HCT116 (cell line): ENCODE measurements at regions not wholly inside any gene's neighbourhood (a gene's known extent, or its start where the extent isn't known, plus 50 kb on each side); places are given as distances from the start of the nearest gene placed in this dataset.

Experiments
- ATAC-seq: fragments of 200-7000 bp; cut with Tn5 transposase; 2 replicates; pipeline ENCODE4 v1.9.1; 2020; ENCODE audit warnings: mild to moderate bottlenecking, moderate library complexity
- BruUV-seq: library from RNA; stranded (reverse); fragments of 400-500 nt; replicated peaks from 2 replicates; lab custom pipeline; 2021; lab: Mats Ljungman, UMichigan
- CTCF ChIA-PET: fragments of 300-600 bp; sonication (Branson Sonifier 250); formaldehyde crosslinking; loops from one replicate; lab custom pipeline; 2021; ENCODE audit warnings: antibody characterized with exemption; lab: Charles Lee
- POLR2A ChIA-PET: fragments of 300-600, 350-600 bp; sonication (Branson Sonifier 250); formaldehyde crosslinking; loops from one replicate; lab custom pipeline; 2021; ENCODE audit warnings: antibody characterized with exemption; lab: Charles Lee
- RAD21 ChIA-PET, 2 experiments: fragments of 300-600 bp; sonication (Branson Sonifier 250); formaldehyde crosslinking; loops; one replicate each; lab custom pipeline; 2023; ENCODE audit warnings: low total read pairs in 2 of 2; ENCODE audit not compliant: uncharacterized antibody in 2 of 2, unreplicated experiment in 2 of 2, low non-redundant PET in 1 of 2; lab: Charles Lee
- DNase-seq: peaks from one replicate; pipeline ENCODE4 v3.0.0-alpha.2; 2010; ENCODE audit warnings: low read depth, low spot score
- H2AFZ ChIP-seq: fragments of 200-600 bp; shearing (Covaris generic), sonication (generic); 2 replicates; pipeline ENCODE4 v1.6.1; 2017; ENCODE audit warnings: low read depth, mixed run types, mixed read lengths, antibody characterized with exemption, low read length; ENCODE audit not compliant: poor library complexity, severe bottlenecking
- H3K27ac ChIP-seq: 2 replicates; pipeline ENCODE4 v1.5.1; 2012; ENCODE audit warnings: low read depth, low read length
- H3K27me3 ChIP-seq: fragments of 200-600 bp; sonication (generic); 2 replicates; pipeline ENCODE4 v1.6.1; 2016; ENCODE audit warnings: mixed run types, low read length, mixed read lengths; ENCODE audit not compliant: insufficient read depth
- H3K36me3 ChIP-seq, 2 experiments: fragments of 200-500 bp in 1 of 2; fragments of 200-600 bp in 1 of 2; sonication (Bioruptor generic) in 1 of 2; sonication (generic) in 1 of 2; 2 replicates each; pipeline versions ENCODE4 v1.5.1 to v1.6.1; 2014 to 2016; ENCODE audit warnings: low read length in 2 of 2, inconsistent platforms in 1 of 2, mixed read lengths in 1 of 2, mixed run types in 1 of 2; ENCODE audit not compliant: insufficient read depth in 2 of 2, control insufficient read depth in 1 of 2
- H3K4me1 ChIP-seq, 2 experiments: fragments of 200-600 bp in 1 of 2; sonication (generic) in 1 of 2; 2 replicates each; pipeline versions ENCODE4 v1.5.1 to v1.6.1; 2012 to 2017; ENCODE audit warnings: low read length in 2 of 2, inconsistent platforms in 1 of 2, mild to moderate bottlenecking in 1 of 2, mixed read lengths in 1 of 2, mixed run types in 1 of 2, moderate library complexity in 1 of 2; ENCODE audit not compliant: insufficient read depth in 2 of 2, control insufficient read depth in 1 of 2
- H3K4me2 ChIP-seq: fragments of 200-600 bp; sonication (generic); 2 replicates; pipeline ENCODE4 v1.6.1; 2017; ENCODE audit warnings: mixed run types, low read length, mixed read lengths
- H3K4me3 ChIP-seq, 2 experiments: fragments of 200-600 bp in 1 of 2; sonication (generic) in 1 of 2; replicated peaks in 1 of 2; 2 replicates each; pipeline ENCODE4 v1.5.1; 2011 to 2016; ENCODE audit warnings: low read length in 2 of 2, control low read depth in 1 of 2, low read depth in 1 of 2, mild to moderate bottlenecking in 1 of 2, mixed read lengths in 1 of 2, mixed run types in 1 of 2
- H3K79me2 ChIP-seq: fragments of 200-600 bp; sonication (generic); 2 replicates; pipeline ENCODE4 v1.6.1; 2017; ENCODE audit warnings: mild to moderate bottlenecking, mixed run types, low read length, moderate library complexity, mixed read lengths; ENCODE audit not compliant: insufficient read depth
- H3K9ac ChIP-seq: fragments of 200-600 bp; sonication (generic); 2 replicates; pipeline ENCODE4 v1.6.1; 2016; ENCODE audit warnings: low read length, mixed read lengths
- H3K9me2 ChIP-seq: fragments of 200-600 bp; sonication (generic), shearing (Covaris generic); 2 replicates; pipeline ENCODE4 v1.6.1; 2017; ENCODE audit warnings: mixed run types, mild to moderate bottlenecking, moderate library complexity; ENCODE audit not compliant: insufficient read depth
- H3K9me3 ChIP-seq, 2 experiments: fragments of 200-500 bp in 1 of 2; fragments of 200-600 bp in 1 of 2; sonication (Bioruptor generic) in 1 of 2; sonication (generic) in 1 of 2; 2 replicates each; pipeline ENCODE4 v1.6.1; 2014 to 2017; ENCODE audit warnings: low read length in 2 of 2, mixed read lengths in 2 of 2, inconsistent platforms in 1 of 2, low read depth in 1 of 2, mild to moderate bottlenecking in 1 of 2, mixed run types in 1 of 2, moderate library complexity in 1 of 2; ENCODE audit not compliant: control insufficient read depth in 1 of 2, insufficient read depth in 1 of 2
- H4K20me1 ChIP-seq: fragments of 200-600 bp; sonication (generic), shearing (Covaris generic); 2 replicates; pipeline ENCODE4 v1.6.1; 2017; ENCODE audit warnings: mixed run types, mild to moderate bottlenecking, moderate library complexity; ENCODE audit not compliant: insufficient read depth
- CBX3 ChIP-seq: IDR thresholded peaks from 2 replicates; pipeline ENCODE4 v1.6.1; 2012; ENCODE audit warnings: low read depth
- CEBPB ChIP-seq: IDR thresholded peaks from 2 replicates; pipeline ENCODE4 v1.6.1; 2012; ENCODE audit warnings: low read depth
- CTCF ChIP-seq, 3 experiments: fragments of 200-600 bp in 1 of 3; sonication (generic) in 1 of 3; IDR thresholded peaks in 2 of 3; conservative IDR thresholded peaks in 1 of 3; 2 replicates each; pipeline ENCODE4 v1.5.1; 2012 to 2017; ENCODE audit warnings: low read depth in 2 of 3, low read length in 2 of 3, antibody characterized with exemption in 1 of 3, borderline replicate concordance in 1 of 3, control low read depth in 1 of 3, mild to moderate bottlenecking in 1 of 3, mixed read lengths in 1 of 3, mixed run types in 1 of 3, moderate library complexity in 1 of 3; ENCODE audit not compliant: insufficient read depth in 1 of 3
- ELF1 ChIP-seq: IDR thresholded peaks from 2 replicates; pipeline ENCODE4 v1.6.1; 2012; ENCODE audit warnings: low read depth, borderline replicate concordance
- FOSL1 ChIP-seq: IDR thresholded peaks from 2 replicates; pipeline ENCODE4 v1.6.1; 2012; ENCODE audit warnings: low read depth
- POLR2A ChIP-seq: IDR thresholded peaks from 2 replicates; pipeline ENCODE4 v1.7.0; 2011; ENCODE audit warnings: borderline replicate concordance; ENCODE audit not compliant: insufficient read depth, insufficient read length; ENCODE audit errors: extremely low read depth
- REST ChIP-seq: IDR thresholded peaks from 2 replicates; pipeline ENCODE4 v1.6.1; 2012; ENCODE audit warnings: low read depth
- SIN3A ChIP-seq: IDR thresholded peaks from 2 replicates; pipeline ENCODE4 v1.6.1; 2012; ENCODE audit warnings: low read depth
- TCF7L2 ChIP-seq: IDR thresholded peaks from 2 replicates; pipeline ENCODE4 v1.7.0; 2011; ENCODE audit warnings: borderline replicate concordance, inconsistent platforms; ENCODE audit not compliant: insufficient read depth, insufficient read length; ENCODE audit errors: extremely low read depth
- ZFX ChIP-seq: fragments of 450-650 bp; IDR thresholded peaks from 2 replicates; pipeline ENCODE4 v1.6.1; 2017
- intact Hi-C: fragments of 100-400 bp; cut with micrococcal nuclease; formaldehyde crosslinking; loops from 2 replicates; pipeline ENCODE4 v1.10.0; 2022
- TF ChIP-seq, protein P1 (sequence below): IDR thresholded peaks from 2 replicates; pipeline ENCODE4 v1.6.1; 2012

DNA sequence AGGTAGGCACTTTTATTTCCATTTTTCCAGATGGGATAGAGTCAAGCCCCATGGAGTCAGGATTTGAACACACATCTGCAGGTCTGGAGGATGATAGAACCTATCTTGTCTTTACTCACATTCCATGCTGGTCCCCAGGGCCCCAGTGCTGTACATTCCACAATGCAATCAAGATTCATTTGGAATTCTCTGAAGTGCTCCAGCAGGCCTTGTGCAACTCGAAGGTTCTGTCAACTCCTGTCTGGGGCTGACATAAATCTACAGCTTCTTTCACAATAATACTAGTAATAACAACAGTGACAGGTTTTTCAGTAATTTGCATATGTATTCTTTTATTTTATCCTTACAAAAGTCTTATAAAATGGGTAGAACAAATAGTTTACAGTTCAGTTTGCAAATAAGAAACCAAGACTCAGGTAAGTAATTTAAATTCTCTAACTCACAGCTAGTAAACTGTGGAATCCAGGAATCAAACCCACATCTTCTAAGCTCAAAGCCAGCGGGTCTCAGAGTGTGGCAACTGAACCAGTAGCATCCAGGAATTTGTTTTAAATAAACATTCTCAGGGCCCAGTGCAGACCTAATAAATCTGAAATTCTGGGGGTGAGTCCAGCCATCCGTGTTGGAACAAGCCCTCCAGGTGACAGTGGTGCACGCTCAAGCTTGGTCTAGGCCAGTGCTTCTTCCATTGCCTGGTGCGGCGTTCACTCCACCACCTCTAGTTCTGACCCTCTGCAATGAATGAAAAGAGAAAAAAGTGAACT, 137.0 kb upstream of the TNFAIP3 start:
- TF ChIP-seq CTCF (IDR thresholded peaks at IDR 0.05 in 2 of 3, conservative IDR thresholded peaks at IDR 0.05 in 1 of 3; ENCODE audit: borderline replicate concordance in 1 of 3, insufficient read depth in 1 of 3, low read depth in 2 of 3, low read length in 2 of 3) (no peak), CEBPB (no peak), TCF7L2 (no peak), SIN3A (no peak), FOSL1 (no peak)
- POLR2A ChIA-PET: no interaction called here
- Histone ChIP-seq H3K27ac (no peak overlapping the region), H3K9me3 (no peaks in the 10 kb centered on the region), H3K79me2 (no peaks in the 10 kb centered on the region), H2AFZ (no peak overlapping the region), H4K20me1 (no peaks in the 10 kb centered on the region), H3K4me3 (no peak overlapping the region), H3K9me2 (no peaks in the 10 kb centered on the region), H3K4me1 (peaks cover 0 to 14% of the 10 kb centered on the region in 2 experiments; a peak in 2 of 4 replicates), H3K36me3 (no peaks in the 10 kb centered on the region), H3K9ac (no peak overlapping the region), H3K27me3 (no peaks in the 10 kb centered on the region), H3K4me2 (no peak overlapping the region)
- RAD21 ChIA-PET: no interaction called here
- ATAC-seq: no peak
- CTCF ChIA-PET: interaction anchor here (1.3 kb wide), 1 partner anchor 22 kb away, joined by 6 read pairs; no protein-coding TSS in a partner anchor
- no peak for DNase-seq
- intact Hi-C loops: no loop called here
- no TSS peak for BruUV-seq

DNA sequence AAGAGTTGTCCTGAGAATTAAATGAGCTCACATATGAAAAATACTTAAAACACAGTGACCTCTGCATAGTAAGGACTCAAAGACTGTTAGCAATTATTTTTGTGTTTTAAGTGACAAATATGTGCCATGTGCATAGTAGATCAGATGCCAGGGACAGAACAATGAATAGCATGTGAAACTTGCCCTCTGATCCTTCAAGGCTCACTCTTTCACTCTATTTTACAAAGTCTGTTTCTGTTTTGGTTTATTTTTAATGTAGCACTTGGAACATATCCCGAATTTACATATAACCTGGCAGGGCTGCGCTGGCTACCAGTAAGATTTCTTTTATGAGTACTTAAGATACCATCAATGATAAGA, 135.5 kb upstream of the TNFAIP3 start:
- no peak overlapping the region for H3K27ac ChIP-seq
- TF ChIP-seq REST (no peak), ZFX (no peak), CBX3 (no peak), POLR2A (no peak), FOSL1 (no peak), TCF7L2 (no peak), ELF1 (no peak)
- TF ChIP-seq, protein P1, sequence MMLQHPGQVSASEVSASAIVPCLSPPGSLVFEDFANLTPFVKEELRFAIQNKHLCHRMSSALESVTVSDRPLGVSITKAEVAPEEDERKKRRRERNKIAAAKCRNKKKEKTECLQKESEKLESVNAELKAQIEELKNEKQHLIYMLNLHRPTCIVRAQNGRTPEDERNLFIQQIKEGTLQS: no peak

More for the DNA sequence above, 135.5 kb upstream of the TNFAIP3 start:
- intact Hi-C loops: no loop called here
- no peaks in the 10 kb centered on the region for H3K27me3 ChIP-seq
- H4K20me1 ChIP-seq: no peaks in the 10 kb centered on the region
- H3K4me2 ChIP-seq: no peak overlapping the region; the same call in 1 of the 2 replicates
- DNase-seq (no peak), ATAC-seq (no peak)
- no peaks in the 10 kb centered on the region for H3K9me2 ChIP-seq
- H3K4me3 ChIP-seq: no peak overlapping the region
- no TSS peak for BruUV-seq
- no peaks in the 10 kb centered on the region for H3K79me2 ChIP-seq
- no peak overlapping the region for H3K9ac ChIP-seq
- ChIA-PET CTCF (no interaction called here), POLR2A (no interaction called here), RAD21 (no interaction called here)
- no peaks in the 10 kb centered on the region for H3K9me3 ChIP-seq
- H2AFZ ChIP-seq: peak overlapping the region; percentile 79
- no peaks in the 10 kb centered on the region for H3K36me3 ChIP-seq
- peaks cover 0 to 14% of the 10 kb centered on the region in 2 experiments; a peak in 2 of 4 replicates for H3K4me1 ChIP-seq
